ENCODE measurements at regions not wholly inside any gene's neighbourhood (a gene's known extent, or its start where the extent isn't known, plus 50 kb on each side); places are given as distances from the start of the nearest gene placed in this dataset.
"Not testable (repeated sequence)": the region's sequence is repeated elsewhere in the genome, so short reads cannot be mapped to it uniquely, and the experiment has no call there.

DNA sequence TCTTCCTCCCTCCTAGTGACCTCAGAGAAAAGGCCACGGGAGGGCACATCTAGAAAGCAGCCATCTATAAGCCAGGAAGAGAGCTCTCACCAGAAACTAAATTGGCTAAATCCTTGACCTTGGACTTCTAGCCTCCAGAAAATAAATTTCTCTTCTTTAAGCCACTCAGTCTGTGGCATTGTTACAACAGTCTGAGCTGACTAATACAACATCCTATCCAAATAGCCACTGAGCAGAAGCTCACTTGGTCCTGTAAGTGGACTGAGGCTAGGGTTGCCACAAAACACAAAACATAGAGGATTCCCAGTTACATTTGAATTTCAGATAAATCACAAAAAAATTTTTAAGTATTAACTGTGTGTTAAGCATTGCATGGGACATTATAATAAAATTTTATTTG, 383.4 kb downstream of the MLLT3 start:
- no peak for DNase-seq (ENCODE audit: low read depth)

GRCh38 chr9:20237686-20238085, 384.6 kb downstream of the MLLT3 start:
- no peak for DNase-seq (ENCODE audit: low read depth)

DNA sequence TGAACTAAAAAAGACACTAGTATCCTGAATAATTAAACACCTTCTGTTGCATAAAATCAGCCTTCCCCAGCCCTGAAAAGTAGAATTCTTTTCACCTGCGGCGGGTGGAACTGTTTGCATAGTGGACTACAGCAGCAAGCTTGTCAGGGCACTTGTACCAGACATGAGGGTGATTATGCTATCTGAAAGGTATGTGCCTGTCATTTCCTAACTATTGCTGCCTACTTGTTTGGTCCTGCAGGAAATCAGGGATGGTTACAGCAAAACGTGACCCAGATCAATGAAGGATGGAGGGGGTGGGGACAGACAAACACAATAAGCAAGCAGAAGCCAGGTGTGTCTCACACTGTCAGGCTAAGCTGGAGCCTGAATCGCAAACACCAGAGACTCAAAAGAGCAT, 385.6 kb downstream of the MLLT3 start:
- no peak for DNase-seq (ENCODE audit: low read depth)

DNA sequence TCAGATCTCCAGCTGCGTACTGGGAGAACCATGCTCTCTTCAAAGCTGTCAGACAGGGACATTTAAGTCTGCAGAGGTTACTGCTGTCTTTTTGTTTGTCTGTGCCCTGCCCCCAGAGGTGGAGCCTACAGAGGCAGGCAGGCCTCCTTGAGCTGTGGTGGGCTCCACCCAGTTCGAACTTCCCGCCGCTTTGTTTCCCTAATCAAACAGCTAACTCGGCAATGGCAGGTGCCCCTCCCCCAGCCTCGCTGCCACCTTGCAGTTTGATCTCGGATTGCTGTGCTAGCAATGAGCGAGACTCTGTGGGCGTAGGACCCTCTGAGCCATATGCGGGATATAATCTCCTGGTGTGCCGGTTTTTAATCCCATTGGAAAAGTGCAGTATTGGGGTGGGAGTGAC, 387.1 kb downstream of the MLLT3 start:
- DNase-seq (ENCODE audit: low read depth): not testable (repeated sequence)

GRCh38 chr9:20228096-20228495, 394.2 kb downstream of the MLLT3 start:
- no peak for DNase-seq (ENCODE audit: low read depth)

- no peak for DNase-seq (ENCODE audit: low read depth)
These were observed 395.0 kb downstream of the MLLT3 start for GRCh38 chr9:20227166-20227874.

GRCh38 chr9:20226345-20226744, 396.0 kb downstream of the MLLT3 start:
- no peak for DNase-seq (ENCODE audit: low read depth)

GRCh38 chr9:20225826-20226225, 396.5 kb downstream of the MLLT3 start:
- peak; percentile 11 for DNase-seq (ENCODE audit: low read depth)

DNA sequence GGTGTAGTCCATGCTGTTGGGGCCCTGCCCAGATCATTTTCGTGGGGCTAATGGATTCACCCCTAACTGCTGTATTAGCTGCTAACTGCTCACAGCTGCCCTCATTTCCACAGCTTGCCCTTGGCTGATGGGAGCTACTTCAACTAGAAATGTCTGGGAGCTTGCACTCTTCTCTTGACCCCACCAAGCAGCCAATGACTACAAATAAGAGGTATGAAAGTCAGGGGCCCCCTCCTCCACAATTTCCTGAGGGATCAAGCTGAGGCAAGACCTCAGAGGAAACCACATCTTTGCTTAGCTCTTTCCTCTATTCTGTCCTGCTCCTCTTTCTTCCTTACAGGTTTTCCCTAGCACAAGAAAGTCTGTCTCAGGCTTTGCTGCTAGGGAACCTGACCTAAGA, 397.5 kb downstream of the MLLT3 start:
- no peak for DNase-seq (ENCODE audit: low read depth)

- peak; percentile 80 for DNase-seq (ENCODE audit: low read depth)
These were observed 402.0 kb downstream of the MLLT3 start for GRCh38 chr9:20220286-20220685.

DNA sequence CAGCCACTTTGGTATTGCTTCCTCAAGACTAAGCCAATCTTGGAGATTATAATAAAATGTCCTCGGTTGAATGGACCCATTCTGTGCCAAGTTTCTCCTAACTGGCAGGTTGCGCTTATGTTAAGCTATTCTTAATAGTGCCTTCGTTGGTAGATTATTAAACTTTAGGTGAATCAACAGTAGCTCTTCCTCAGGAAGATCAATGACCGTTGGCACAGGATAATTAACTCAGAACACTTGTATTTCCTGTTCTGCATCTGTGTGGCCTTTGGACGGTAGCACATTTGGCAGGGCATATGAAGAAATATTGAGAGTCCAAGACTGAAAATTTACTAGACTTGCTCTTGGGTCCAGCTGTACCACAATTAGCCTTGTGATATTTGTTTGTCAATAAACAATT, 402.9 kb downstream of the MLLT3 start:
- no peak for DNase-seq (ENCODE audit: low read depth)

- no peak for DNase-seq (ENCODE audit: low read depth)
These were observed 404.7 kb downstream of the MLLT3 start for GRCh38 chr9:20217596-20217995.

DNA sequence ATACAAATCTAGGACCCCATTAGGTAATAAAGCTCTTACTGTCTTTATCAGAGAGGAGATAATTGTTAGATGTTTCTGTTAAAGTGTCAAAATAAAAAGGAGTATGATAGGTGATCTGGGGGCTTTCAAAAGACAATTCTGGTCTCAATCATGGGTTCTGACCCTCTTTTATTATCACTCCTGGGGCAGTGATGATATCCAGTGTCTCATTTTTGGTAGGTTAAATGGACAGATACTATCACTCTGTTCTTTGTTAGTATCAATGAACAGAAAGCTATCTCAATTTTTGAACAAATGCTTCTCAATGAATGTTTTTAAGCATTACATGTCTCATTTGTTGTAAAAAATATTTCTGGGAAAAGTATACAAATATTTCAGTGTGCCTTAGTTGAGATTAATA, 405.9 kb downstream of the MLLT3 start:
- no peak for DNase-seq (ENCODE audit: low read depth)

- DNase-seq (ENCODE audit: low read depth): no peak
These were observed 406.7 kb downstream of the MLLT3 start for GRCh38 chr9:20215552-20215951.

- no peak for DNase-seq (ENCODE audit: low read depth)
These were observed 409.5 kb downstream of the MLLT3 start for GRCh38 chr9:20212806-20213205.

GRCh38 chr9:20209391-20210340, 412.6 kb downstream of the MLLT3 start:
- DNase-seq (ENCODE audit: low read depth): no peak

DNA sequence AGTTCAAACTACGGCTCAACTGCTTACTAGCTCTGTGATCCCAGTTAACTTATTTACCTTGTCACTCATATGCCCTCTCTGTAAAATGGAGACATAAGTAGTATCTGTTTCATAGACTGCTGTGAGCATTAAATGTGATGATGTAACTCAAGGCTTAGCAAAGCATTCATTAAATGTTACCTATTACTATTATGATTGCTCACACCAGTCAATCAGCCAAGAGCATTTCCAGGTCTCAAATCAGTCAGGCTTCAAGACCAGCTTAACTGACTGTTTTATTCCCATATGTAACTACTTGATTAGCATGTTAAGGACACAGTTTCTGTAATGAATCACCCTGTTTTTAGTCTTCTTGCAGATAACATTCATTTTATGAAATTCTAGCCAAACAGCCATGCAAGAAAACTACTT, 413.3 kb downstream of the MLLT3 start:
- DNase-seq (ENCODE audit: low read depth): no peak

DNA sequence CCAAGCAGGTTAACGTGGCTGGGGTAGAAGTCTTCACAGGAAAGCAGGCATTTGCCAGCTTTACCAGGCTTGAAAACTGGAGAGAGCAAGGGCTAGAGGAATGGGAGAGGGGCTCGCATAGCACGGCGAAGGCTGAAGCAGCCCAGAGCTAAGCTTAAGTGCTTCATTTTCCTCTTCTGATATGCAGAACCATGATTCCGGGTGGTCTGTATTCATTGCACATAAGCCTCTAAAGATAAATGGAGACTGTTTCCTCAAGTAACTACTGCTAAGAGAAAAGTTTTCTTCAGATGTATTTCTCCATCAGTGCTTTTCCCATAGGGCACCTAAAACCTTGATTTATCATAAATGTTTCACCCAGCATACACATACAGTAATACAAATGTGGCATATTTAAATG, 414.1 kb downstream of the MLLT3 start:
- DNase-seq (ENCODE audit: low read depth): no peak

DNA sequence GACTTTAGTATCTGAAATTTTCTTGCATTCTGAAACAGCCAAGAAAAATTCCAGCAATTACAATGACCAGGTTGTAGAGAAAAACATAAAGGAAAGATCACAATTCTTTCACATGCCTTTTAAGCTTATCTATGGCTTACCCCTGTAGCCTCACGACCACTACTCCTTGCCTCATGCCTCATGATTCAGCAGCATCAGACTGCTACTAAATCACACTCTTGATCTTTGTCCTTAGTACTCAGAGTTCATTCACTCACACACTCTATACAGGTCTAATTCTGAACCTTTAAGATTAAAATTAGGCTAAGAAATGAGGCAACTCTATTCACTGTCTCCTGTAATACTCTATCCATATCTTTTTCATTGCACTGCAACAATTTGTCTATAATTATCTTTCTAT, 415.1 kb downstream of the MLLT3 start:
- DNase-seq (ENCODE audit: low read depth): no peak

DNA sequence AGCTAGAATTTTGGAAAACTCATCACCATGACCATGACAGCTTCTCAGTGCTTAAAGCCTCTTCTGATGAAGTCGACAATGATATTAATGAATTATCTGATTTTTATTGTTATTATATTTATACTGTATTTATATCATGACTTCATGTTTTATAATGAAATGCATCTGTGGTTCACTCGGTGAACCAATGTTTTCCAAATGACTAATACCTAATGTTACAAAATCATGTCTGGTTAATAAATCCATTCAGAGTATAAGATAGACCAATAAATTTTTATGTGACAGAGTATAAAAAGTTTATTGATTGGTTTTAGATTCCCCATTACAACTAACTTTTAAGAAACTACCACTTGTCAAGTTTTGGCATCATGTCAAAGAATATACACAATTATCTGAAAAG, 416.5 kb downstream of the MLLT3 start:
- DNase-seq (ENCODE audit: low read depth): peak; percentile 28

- DNase-seq (ENCODE audit: low read depth): no peak
These were observed 412.2 kb upstream of the SLC24A2 start for GRCh38 chr9:20200991-20201431.

- DNase-seq (ENCODE audit: low read depth): no peak
These were observed 411.7 kb upstream of the SLC24A2 start for GRCh38 chr9:20200581-20200980.

DNA sequence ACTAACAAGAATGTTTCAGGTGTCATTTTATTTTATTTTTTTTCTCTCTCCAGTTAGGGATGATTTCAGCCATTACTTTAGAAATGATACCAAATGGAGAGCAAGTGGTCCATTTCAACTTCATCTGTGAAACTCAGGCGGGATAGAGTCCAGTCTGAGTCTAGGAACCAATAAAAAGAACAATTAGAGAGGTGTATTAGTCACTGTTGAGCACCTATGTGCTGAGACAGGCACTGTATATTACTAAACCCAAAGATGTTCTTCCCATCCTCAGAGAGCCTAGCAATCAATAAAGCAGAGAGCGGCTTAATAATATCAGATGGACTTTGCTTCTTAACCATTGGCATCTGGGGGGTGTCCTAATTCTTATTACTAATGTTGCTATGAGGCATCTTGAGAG, 410.3 kb upstream of the SLC24A2 start:
- DNase-seq (ENCODE audit: low read depth): no peak
